ENCODE measurements at regions not wholly inside any gene's neighbourhood (a gene's known extent, or its start where the extent isn't known, plus 50 kb on each side); places are given as distances from the start of the nearest gene placed in this dataset.

DNA sequence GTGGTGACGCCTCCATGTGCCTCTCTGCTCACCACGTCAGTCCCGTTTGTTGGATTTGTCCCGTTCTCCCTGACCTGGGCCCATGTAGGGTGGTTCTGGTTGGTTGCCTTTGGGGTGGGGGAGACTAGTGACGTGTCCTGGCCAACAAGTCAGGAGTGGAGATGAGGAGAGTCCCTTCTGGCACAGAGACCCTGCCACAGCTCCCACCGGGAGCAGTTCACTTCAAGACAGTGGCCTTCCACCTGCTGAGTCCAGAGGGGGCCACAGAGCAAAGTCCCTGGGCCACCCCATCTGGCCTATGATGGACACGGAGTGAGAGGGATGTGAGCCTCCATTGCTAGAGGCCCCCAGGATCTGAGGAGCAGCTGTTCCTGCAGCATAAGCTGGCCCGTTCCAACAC, 405.6 kb downstream of the TCERG1L start:
- CTCF ChIA-PET, result no interaction called here
- no peak overlapping the region for H3K27ac ChIP-seq (ENCODE audit: low read length)
- POLR2A ChIA-PET, result no interaction called here
- in situ Hi-C loops (cut with HindIII; ENCODE audit: low pct_unique_long_range_greater_than_20kb, low sequenced_read_pairs) (no loop called here), intact Hi-C loops (cut with micrococcal nuclease; ENCODE audit: unreplicated experiment) (no loop called here)
- no peak overlapping the region for H3K4me3 ChIP-seq (ENCODE audit: low read depth in 2 of 2, low read length in 2 of 2)
- DNase-seq (ENCODE audit: low read depth, low spot score) (no peak), ATAC-seq (no peak)
- TF ChIP-seq, protein P1, sequence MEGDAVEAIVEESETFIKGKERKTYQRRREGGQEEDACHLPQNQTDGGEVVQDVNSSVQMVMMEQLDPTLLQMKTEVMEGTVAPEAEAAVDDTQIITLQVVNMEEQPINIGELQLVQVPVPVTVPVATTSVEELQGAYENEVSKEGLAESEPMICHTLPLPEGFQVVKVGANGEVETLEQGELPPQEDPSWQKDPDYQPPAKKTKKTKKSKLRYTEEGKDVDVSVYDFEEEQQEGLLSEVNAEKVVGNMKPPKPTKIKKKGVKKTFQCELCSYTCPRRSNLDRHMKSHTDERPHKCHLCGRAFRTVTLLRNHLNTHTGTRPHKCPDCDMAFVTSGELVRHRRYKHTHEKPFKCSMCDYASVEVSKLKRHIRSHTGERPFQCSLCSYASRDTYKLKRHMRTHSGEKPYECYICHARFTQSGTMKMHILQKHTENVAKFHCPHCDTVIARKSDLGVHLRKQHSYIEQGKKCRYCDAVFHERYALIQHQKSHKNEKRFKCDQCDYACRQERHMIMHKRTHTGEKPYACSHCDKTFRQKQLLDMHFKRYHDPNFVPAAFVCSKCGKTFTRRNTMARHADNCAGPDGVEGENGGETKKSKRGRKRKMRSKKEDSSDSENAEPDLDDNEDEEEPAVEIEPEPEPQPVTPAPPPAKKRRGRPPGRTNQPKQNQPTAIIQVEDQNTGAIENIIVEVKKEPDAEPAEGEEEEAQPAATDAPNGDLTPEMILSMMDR (IDR thresholded peaks at IDR 0.05), result no peak
- TF ChIP-seq SIN3A (IDR thresholded peaks at IDR 0.05; ENCODE audit: borderline replicate concordance, insufficient read depth, low read depth, low read length) (no peak), POLR2AphosphoS5 (IDR thresholded peaks at IDR 0.05; ENCODE audit: low read depth, low read length) (no peak), TCF7L2 (IDR thresholded peaks at IDR 0.05; ENCODE audit: low read depth, low read length) (no peak)
- TF ChIP-seq, protein P2, sequence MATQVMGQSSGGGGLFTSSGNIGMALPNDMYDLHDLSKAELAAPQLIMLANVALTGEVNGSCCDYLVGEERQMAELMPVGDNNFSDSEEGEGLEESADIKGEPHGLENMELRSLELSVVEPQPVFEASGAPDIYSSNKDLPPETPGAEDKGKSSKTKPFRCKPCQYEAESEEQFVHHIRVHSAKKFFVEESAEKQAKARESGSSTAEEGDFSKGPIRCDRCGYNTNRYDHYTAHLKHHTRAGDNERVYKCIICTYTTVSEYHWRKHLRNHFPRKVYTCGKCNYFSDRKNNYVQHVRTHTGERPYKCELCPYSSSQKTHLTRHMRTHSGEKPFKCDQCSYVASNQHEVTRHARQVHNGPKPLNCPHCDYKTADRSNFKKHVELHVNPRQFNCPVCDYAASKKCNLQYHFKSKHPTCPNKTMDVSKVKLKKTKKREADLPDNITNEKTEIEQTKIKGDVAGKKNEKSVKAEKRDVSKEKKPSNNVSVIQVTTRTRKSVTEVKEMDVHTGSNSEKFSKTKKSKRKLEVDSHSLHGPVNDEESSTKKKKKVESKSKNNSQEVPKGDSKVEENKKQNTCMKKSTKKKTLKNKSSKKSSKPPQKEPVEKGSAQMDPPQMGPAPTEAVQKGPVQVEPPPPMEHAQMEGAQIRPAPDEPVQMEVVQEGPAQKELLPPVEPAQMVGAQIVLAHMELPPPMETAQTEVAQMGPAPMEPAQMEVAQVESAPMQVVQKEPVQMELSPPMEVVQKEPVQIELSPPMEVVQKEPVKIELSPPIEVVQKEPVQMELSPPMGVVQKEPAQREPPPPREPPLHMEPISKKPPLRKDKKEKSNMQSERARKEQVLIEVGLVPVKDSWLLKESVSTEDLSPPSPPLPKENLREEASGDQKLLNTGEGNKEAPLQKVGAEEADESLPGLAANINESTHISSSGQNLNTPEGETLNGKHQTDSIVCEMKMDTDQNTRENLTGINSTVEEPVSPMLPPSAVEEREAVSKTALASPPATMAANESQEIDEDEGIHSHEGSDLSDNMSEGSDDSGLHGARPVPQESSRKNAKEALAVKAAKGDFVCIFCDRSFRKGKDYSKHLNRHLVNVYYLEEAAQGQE (IDR thresholded peaks at IDR 0.05; ENCODE audit: insufficient read depth in 1 of 2, low read depth in 2 of 2, low read length in 1 of 2), result no peak
- peaks cover 16% of the 10 kb centered on the region for H3K27me3 ChIP-seq (ENCODE audit: control insufficient read depth, insufficient read depth, low read length)
- no TSS peak for BruUV-seq (replicated peaks)
- H3K36me3 ChIP-seq (ENCODE audit: control insufficient read depth, insufficient read depth, low read length), result no peaks in the 10 kb centered on the region
- no peaks in the 10 kb centered on the region for H3K4me1 ChIP-seq (ENCODE audit: control insufficient read depth, insufficient read depth, low read length)
- H3K9me3 ChIP-seq (ENCODE audit: control insufficient read depth, insufficient read depth, low read depth, low read length), result 0 out of 2 replicates have a peak, but pooled peaks cover 3% of the 10 kb centered on the region

DNA sequence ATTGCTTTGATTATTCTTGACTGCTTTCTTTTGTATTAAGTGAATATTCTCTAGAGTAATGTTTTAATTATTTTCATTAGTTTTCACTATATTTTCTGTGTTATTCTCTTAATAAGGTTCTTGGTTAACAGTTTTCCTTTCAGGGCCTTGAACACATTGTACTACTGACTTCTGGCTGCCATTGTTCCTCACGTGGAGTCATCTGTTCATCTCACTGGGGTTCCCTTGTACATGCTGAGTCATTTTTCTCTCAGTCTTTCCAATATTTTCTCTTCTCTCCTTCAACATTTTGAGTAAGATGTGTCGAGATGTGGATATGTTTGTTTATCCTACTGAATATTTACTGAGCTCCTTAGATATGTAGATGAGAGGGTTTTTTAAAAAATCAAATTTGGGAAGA, 400.7 kb downstream of the TCERG1L start:
- H3K4me1 ChIP-seq (ENCODE audit: control insufficient read depth, insufficient read depth, low read length), result no peaks in the 10 kb centered on the region
- intact Hi-C loops (cut with micrococcal nuclease; ENCODE audit: unreplicated experiment) (no loop called here), in situ Hi-C loops (cut with HindIII; ENCODE audit: low pct_unique_long_range_greater_than_20kb, low sequenced_read_pairs) (no loop called here)
- no TSS peak for BruUV-seq (replicated peaks)
- TF ChIP-seq TCF7L2 (IDR thresholded peaks at IDR 0.05; ENCODE audit: low read depth, low read length) (no peak), POLR2AphosphoS5 (IDR thresholded peaks at IDR 0.05; ENCODE audit: low read depth, low read length) (no peak), SIN3A (IDR thresholded peaks at IDR 0.05; ENCODE audit: borderline replicate concordance, insufficient read depth, low read depth, low read length) (no peak)
- TF ChIP-seq, protein P2 (IDR thresholded peaks at IDR 0.05; ENCODE audit: insufficient read depth in 1 of 2, low read depth in 2 of 2, low read length in 1 of 2), result no peak
- TF ChIP-seq, protein P1 (IDR thresholded peaks at IDR 0.05), result no peak
- 0 out of 2 replicates have a peak, but pooled peaks cover 3% of the 10 kb centered on the region for H3K9me3 ChIP-seq (ENCODE audit: control insufficient read depth, insufficient read depth, low read depth, low read length)
- H3K27ac ChIP-seq (ENCODE audit: low read length), result no peak overlapping the region
- DNase-seq (ENCODE audit: low read depth, low spot score), result no peak
- no peak overlapping the region for H3K4me3 ChIP-seq (ENCODE audit: low read depth in 2 of 2, low read length in 2 of 2)
- no peaks in the 10 kb centered on the region for H3K36me3 ChIP-seq (ENCODE audit: control insufficient read depth, insufficient read depth, low read length)
- H3K27me3 ChIP-seq (ENCODE audit: control insufficient read depth, insufficient read depth, low read length), result peaks cover 11% of the 10 kb centered on the region
- ChIA-PET CTCF (no interaction called here), POLR2A (no interaction called here)
- no peak for ATAC-seq
